Activated CD4-positive, alpha-beta T cell treated with anti-CD3 and anti-CD28 coated beads, Interleukin-10, Interleukin-2, amounts not matched to agents 100 ng/mL and 50 ng/mL, durations not matched to agents 16 hours and 8 hours (primary cell): ENCODE measurements at regions not wholly inside any gene's neighbourhood (a gene's known extent, or its start where the extent isn't known, plus 50 kb on each side); places are given as distances from the start of the nearest gene placed in this dataset.

Source experiments
- DNase-seq: peaks from one replicate; pipeline ENCODE4 v3.0.0-alpha.2; 2020

DNA sequence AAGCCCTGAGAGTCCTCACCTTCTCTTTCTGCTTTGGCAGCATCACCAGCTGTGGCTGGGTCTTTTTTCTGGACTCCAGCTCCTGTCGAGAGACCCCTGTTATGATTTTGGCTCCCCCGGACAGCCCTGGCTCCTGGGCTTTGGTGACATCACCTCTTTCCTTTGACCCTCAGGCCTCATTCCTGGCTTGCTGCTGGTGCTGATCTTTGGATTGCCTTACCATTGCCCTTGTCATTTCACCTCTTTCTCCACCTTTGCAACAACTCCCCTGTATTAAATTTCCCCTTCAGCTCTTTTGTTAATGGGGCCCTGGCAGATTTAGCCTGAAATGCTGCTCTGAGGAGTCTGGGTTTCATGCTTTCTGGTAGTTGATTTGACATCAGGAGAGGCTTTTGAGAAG, 322.8 kb downstream of the ZSWIM6 start:
- DNase-seq: no peak

- DNase-seq: no peak
These were observed 325.0 kb downstream of the ZSWIM6 start for GRCh38 chr5:61657010-61657409.

- no peak for DNase-seq
These were observed 325.6 kb downstream of the ZSWIM6 start for GRCh38 chr5:61657686-61658085.

- peak; percentile 74 for DNase-seq
These were observed 326.5 kb downstream of the ZSWIM6 start for GRCh38 chr5:61658592-61659008.

GRCh38 chr5:61659221-61659696, 327.2 kb downstream of the ZSWIM6 start:
- DNase-seq: no peak

DNA sequence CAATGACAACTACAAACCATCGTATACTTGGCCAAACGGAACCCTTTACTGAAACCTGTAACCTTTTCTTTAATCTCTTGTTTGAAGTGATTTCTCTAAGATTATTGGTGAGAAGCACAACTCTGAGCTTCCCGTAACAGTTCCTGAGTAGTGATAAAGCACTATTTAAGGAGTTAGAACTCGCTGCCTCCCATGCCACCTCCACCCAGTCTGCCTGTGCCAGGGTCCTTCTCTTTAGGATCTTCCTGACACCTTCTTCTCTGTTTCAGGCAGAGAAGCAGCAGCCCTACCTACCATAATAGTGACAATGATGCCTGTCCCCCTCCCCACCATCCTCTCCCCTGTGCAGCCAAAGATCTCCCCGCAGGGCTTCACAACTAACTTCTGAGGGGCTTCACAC, 330.6 kb downstream of the ZSWIM6 start:
- DNase-seq: no peak

GRCh38 chr5:61666064-61666621, 334.1 kb downstream of the ZSWIM6 start:
- no peak for DNase-seq

- no peak for DNase-seq
These were observed 335.6 kb downstream of the ZSWIM6 start for GRCh38 chr5:61667525-61668218.

GRCh38 chr5:61669531-61669930, 337.5 kb downstream of the ZSWIM6 start:
- DNase-seq: no peak

- DNase-seq: no peak
These were observed 338.9 kb downstream of the ZSWIM6 start for GRCh38 chr5:61670941-61671340.

- DNase-seq: no peak
These were observed 341.1 kb downstream of the ZSWIM6 start for GRCh38 chr5:61673007-61673735.

DNA sequence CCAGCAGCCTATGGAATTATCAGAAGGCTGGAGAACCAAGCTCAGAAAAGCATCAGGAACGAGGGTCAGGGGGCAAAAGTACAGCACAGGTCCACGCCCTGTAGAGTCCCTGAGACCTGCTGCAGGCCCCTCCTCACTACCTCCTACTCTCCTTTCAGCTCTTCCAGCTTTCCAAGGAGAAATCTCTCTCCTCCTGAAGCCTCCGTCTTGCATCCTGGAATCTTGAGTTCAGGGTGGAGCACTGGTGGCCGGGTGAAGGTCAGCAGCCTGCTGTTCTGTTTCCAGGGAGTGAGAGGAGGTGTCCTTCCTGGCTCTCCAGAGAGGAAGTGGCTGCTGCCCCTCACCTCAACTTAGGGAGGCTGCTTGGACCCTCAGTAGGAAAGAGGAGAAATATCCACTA, 342.3 kb downstream of the ZSWIM6 start:
- DNase-seq: no peak

DNA sequence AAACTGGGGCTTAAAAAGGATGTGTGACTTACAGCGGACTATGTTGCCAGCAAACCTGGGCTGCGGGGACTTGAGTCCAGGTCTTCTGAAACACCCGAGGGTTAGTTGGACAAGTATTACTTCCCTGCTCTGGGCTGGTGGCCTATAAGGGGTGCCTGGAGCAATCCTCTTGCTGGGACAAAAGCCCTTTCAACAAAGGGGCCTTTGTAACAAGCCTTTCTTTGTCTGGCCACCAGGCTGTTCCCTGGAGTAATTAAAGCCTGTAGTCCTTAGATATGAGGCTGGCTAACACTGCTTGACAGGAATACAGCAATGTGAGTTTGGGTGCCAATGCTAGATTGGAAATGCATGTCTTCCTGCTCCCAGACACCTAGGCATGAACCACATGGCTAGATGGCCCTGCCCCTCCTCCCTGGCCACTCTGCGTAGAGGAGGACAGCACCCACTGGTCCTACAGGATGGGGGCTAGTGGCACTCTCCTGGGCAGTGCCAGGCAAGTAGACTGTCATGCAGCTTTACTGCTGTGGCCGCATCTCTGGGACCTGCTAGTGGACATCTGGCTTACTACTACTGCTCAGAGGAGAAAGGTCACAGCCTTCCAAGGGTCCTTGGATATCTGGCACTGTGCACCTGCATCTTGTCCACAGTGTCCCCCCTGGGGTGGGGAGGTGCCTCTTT, 343.1 kb downstream of the ZSWIM6 start:
- DNase-seq: no peak

DNA sequence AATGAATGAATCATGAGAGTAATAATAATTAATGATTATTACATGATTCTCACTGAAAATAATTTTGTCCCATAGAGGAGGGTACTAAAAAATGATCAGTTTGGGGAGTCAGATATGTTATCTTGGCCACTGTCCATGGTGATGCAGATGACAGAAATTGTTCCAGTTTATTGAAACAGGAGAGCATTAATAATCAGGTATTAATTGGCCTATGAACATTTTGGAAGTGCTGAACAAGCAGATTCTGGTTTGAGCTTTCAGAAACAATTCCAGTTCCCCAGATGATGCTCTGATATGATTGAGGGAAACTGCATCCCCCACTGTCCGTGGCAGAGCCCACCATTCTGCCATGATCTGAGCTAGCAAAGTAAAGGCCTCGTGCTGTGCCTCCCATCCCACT, 345.2 kb downstream of the ZSWIM6 start:
- DNase-seq: no peak

GRCh38 chr5:61678966-61679365, 346.9 kb downstream of the ZSWIM6 start:
- DNase-seq: no peak

DNA sequence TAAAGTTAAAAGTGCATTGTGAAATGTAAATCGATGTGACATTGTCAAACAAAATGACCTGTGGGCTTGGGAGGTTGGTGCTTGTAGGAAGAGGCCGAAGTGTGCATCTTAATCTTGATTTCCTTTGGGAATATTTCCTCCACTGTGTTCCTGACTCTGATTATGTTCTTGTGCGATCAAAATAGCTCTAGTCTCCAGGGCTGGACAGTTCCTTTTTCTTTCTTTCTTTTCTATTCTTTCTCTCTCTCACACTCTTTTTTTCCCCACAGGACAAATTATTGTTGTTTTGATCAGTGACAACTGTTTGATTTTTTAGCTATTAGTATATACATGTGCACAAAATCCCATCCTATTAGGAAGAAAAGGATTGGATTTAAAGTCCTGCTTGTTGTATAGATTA, 347.5 kb downstream of the ZSWIM6 start:
- DNase-seq: no peak

DNA sequence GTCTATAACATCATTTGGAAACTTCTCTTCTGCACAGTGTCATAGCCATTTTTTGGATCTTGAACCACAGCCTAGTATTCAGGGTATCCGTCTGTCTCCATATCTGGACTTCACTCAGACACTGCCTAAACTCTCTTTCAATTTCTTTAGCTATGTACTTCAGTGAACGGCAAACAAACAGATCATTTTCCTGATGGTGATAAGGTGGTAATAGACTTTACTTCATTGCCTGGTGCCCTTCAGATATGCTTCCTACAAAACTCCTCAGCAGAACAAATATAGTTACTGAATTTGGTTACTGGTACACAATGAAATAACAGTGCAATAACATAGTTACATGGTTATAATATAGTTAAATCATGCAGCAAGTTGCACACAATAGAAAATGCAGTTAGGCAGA, 348.2 kb downstream of the ZSWIM6 start:
- no peak for DNase-seq

DNA sequence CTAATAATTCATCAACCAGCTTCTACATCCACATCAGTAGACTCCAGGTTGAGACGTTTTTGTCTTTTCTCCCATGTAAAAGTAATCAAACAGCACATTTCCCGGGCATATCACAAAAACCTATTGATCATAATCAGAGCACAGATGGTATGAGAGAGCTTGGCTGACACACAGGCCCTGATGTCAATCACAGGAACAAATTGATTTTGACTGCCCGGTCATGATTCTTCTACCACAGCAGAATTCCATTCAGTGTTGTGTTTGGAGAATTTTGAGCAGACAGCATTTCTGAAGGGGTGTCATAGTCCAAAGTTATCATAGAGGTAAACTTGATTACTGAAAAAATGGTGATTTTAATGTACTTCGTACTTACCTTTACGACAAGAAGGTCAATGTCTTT, 351.1 kb downstream of the ZSWIM6 start:
- DNase-seq: no peak

GRCh38 chr5:61683926-61684325, 351.9 kb downstream of the ZSWIM6 start:
- DNase-seq: no peak

GRCh38 chr5:61686491-61687257, 354.6 kb downstream of the ZSWIM6 start:
- DNase-seq: no peak

DNA sequence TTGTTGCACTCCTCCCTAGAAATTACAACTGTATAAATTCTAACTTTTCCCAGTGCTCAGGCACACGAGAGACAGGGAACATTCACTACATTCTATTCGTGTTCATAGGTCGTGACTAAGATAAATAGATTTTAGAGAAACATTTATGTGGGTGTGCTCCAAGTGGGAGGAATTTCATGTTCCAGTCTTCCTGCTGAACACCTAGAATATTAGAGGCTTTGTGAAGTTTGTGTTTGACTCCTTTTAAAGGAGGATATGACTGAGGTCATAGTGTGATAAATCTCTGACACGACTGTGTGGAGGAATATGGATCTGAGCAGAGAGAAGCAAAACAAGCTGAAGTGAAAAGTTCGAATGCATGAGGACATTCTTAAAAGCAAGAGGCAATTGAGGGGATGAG, 355.3 kb downstream of the ZSWIM6 start:
- DNase-seq: no peak

- no peak for DNase-seq
These were observed 357.2 kb downstream of the ZSWIM6 start for GRCh38 chr5:61689153-61689846.
